HG02571 (cell line): ENCODE measurements at regions not wholly inside any gene's neighbourhood (a gene's known extent, or its start where the extent isn't known, plus 50 kb on each side); places are given as distances from the start of the nearest gene placed in this dataset.

Experiments used
- ATAC-seq: cut with Tn5 transposase; IDR thresholded peaks from one replicate; pipeline ENCODE4 v1.9.1; 2021; ENCODE audit warnings: mild to moderate bottlenecking, moderate library complexity; ENCODE audit not compliant: unreplicated experiment

DNA sequence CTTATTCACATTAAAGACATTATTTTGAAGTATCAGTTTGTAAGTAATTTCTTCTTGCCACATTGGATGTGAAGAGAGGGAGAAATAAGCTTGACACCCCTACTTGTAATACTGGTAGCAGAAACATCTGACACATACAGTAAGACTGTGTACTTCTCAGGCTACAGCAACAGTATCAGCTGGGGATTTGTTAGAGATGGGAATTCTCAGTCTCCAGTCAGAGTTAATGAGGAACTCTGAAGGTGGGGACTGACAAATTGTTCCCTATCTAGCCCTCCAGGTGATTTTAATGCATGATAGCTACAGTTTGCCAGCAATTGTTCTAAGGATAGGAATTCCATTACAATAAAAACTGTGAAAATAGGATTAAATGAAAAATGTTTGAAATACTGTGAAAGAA is 524.8 kb downstream of the PRR16 start:
- ATAC-seq = no peak

DNA sequence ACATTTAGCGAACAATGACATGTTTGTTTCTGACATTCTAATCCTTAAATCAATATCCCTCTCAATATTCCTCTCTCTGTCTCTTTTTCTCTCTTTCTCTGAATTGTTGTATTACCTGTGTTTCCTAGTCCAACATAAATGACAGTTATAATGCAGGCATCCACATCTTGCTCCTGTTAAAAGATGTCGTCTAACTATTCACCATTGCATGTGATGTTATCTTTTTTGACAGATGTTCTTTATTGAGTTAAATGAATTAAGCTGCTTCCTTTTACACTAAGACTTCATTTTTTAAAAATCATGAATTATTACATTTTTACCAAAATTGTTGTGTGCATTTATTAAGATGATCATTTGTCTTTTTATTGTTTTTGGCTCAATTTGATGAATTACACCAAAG is 527.5 kb downstream of the PRR16 start:
- no peak for ATAC-seq

DNA sequence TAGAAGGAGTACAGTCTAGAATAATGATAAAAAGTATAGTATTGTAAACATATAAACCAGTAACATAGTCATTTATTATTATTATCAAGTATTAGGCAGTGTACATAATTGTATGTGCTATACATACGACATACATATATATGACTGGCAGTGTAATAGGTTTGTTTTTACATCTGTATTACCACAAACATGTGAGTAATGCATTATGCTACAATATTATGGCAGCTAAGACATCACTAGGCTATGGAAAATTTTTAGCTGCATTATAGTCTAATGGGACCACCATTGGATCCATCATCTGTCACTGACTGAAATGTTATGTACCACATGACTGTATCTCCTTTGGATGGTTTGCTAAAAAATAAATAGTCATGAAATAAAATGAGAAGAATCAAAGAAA is 530.0 kb downstream of the PRR16 start:
- no peak for ATAC-seq

DNA sequence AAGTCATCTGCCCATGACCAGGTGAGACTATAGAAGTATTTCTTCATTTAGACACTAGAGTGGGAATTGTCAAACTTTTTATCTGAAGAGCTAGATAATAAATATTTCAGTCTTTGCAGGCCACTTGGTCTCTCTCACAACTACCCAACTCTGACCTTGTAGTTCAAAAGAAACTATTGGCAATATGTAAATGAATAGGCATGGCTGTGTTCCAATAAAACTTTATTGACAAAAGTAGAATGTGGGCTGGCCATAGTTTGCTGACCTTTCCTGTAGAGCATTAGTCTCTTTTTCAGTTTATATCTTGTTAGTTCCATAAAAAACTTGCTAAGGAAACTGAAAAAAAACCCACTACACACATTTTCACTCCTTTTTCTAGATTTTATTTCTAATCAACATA is 535.5 kb downstream of the PRR16 start:
- ATAC-seq = no peak

DNA sequence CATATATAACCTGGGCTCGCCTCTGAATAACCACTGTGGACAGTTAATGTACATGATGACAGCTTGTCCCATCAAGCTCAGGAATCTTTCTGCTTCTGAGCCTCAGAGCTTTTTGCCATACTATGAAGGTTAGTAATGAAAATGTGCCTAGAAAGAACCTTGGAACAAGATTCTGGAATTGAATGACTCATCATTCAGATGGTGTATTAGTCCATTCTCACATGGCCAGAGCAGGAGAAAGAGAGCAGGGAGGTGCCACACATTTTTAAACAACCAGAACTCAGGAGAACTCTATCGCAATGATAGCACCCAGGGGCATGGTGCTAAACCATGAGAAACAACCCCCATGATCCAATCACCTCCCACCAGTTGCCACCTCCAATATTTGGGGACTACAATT is 542.1 kb downstream of the PRR16 start:
- no peak for ATAC-seq

DNA sequence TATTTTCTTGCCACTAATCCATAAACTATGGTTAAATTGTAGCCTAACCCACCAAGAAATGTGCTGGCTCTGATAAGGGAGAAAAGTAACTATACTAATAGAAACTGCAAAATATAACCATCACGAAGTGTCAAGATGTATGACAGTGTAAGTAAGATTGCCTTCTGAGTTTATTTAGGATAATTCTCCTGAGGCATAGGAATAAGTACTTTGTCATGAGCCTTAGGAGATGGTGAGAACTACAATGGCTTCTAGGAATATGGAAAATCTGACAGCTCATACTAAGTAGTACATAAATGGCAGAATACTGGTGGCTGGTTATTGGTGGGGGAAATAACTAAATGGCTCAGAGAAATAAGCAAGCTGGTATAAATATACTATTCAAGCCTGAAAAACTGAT is 543.9 kb downstream of the PRR16 start:
- no peak for ATAC-seq

DNA sequence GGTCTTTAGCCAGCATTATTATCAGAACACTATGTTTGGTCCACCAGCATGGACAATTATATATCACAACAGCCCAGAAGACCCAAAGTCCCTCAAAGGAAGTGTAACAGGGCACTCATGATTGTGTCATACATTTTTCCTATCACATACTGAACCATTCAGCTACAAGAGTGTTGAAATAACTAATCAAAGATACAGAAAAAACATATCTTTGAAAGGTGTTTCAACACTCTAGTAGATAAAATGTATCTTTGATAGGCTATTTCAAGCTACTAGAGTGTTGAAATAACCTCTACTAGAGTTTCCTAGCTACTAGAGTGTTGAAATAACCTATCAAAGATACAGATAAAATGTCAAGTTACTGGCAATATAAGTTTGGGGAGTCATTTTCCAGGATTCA is 545.0 kb downstream of the PRR16 start:
- no peak for ATAC-seq

DNA sequence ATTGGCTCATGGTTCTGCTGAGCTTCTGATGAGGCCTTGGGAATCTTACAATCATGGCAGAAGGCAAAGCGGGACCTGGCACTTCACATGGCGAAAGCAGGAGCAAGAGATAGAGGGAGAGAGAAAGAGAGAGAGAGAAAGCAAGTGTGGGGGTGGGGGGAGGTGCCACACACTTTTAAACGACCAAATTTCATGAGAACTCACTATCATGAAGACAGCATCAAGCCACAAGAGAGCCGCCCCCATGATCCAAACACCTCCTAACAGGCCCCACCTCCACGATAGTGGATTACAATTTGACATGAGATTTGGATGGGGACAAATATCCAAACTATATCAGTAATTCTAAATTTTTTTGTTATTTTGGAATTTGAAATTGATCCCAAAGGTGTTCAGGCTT is 553.9 kb downstream of the PRR16 start:
- no peak for ATAC-seq

DNA sequence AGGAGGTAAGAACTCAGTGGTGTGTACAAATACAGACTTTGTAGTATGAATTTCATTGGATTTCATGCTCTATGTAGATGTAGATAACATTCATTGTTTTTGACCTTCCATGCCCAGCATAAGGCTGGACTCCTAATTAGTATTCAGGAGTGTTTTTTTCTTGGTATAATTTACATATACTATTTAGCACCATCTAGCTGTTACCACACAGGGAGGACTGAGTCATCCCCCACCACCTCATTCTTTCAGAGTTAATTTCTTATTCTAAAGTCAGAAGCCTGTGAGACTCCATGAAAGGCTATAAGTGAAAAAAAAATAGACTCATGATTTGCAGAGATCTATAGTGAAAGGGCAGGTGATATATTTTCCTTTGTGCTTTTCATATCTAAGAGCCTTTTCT is 555.0 kb downstream of the PRR16 start:
- ATAC-seq = no peak

DNA sequence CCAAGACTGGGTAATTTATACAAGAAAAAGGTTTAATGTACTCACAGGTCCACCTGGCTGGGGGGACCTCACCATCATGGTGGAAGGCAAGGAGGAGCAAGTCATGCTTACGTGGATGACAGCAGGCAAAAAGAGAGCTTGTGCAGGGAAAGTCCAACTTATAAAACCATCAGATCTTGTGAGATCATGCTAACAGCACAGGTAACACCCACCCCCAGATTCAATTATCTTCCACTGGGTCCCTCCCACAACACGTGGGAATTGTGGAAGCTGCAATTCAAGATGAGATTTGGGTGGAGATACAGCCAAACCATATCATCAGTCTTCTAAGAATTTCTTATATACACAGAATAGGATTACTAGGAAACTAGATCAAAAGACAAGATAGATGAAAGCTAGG is 555.6 kb downstream of the PRR16 start:
- ATAC-seq = no peak

DNA sequence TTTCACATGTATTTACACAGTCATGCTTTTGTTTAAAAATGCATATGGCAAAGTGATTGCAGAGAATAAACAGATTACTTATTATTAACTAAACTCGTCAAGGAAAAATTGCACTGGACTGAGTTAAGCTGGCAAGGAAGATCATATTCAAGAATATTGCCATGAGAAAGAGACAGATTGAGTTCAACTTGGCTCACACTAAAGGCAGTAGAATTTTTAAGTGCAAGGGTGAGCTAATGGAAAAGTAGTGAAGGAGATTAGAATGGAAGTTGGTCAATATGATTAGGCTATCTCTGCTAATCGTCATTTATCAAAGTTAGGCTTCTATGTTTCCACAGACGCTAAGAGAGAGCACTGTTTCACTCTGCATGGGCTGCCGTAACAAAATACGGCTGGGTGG is 557.6 kb downstream of the PRR16 start:
- ATAC-seq = no peak

DNA sequence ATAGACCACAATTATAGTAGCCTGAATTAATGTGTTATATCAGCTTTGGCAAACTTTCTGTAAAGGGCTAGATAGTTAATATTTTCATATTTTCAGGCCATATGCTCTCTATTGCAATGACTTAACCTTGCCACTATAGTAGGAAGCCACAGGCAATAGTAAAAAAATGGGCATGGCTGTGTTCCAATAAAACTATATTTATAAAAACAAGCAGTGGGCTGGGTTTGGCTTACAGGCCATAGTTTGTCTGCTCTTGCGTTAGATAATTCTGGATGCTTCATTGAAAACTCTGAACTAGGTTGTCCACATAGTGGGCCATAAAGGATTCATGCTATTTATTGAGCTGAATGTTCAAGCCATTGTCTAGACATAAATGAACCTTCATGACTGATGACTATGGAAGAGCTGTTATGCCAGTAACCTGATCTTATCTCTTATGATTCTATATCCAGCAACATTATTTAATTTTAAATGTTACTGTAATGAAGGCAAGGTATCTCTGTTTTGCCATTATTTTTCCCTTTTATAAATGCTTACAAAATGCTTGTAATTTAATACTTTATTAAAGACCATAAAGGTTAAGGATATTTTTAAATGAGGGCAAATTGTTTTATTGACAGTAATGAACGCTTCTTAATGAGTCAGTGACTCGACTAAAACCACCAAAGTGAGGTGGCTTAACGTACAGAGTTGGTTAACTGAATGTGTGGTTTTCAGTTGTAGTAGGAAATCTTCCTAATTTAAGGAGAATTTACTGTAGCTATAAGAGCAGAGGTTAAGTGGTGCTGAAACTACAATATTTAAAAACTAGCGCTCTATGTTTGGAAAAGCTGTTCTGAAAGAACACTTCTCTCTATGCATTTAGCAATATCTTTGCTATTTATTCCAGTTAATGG is 560.6 kb downstream of the PRR16 start:
- ATAC-seq = no peak

DNA sequence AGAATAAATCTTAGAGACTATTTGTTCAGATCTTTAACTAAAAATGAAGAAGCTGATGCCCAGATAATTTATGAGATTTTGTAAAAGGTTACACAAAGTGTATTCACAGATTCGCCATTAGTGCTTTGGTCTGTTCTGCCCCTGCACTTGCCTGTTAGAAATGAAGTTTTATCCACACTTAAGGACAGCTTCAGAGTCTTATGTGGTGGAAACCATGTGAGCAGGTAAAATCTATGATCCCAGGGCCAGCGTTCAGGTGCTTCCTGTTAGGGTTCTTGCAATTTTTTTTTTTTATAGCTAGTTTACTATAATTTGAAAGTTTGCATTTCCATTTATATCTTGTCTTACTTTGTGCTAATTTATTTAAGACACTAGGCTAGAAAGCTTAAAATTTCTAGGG is 561.6 kb downstream of the PRR16 start:
- no peak for ATAC-seq

DNA sequence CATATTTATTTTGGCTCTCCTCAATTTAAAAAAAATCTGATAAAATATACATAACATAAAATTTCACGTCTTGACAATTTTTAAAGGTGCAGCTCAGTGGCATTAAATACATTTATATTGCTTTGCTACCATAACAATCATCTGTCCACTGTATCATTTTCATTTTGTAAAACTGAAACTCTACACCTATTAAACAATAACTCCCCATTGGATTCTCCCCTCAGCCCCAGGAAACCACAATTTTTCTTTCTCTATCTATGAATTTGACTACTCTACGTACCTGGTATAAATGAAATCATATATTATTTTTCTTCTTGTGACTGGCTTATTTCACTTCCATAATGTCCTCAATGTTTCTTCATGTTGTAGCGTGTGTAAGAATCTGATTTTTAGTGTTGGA is 563.5 kb downstream of the PRR16 start:
- no peak for ATAC-seq

DNA sequence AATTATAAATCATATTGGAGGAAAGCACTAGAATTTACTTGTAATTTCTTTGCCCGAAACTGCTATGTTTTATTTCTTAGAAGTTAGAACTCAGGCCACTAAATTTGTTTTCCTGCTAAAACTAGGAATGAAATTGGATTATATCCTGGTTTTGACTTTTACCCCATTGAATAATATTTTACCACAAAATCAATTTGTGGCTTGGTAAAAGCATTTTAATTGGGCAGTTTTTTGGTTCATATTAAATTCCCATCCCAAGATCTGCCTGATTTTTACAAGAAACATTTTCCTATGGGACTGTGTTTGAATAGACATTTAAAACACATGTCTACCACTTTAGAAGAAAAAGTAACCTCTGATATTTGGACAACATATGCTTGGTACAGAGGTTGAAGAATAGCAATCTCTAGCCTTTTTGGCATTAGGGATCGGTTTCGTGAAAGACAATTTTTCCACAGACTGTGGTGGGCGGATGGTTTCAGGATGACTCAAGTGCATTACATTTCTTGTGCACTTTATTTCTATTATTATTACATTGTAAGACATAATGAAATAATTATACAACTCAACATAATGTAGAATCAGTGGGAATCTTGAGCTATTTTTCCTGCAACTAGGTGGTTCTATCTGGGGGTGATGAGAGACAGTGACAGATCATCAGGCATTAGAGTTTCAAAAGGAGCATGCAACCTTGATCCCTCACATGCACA is 565.6 kb downstream of the PRR16 start:
- ATAC-seq = no peak

DNA sequence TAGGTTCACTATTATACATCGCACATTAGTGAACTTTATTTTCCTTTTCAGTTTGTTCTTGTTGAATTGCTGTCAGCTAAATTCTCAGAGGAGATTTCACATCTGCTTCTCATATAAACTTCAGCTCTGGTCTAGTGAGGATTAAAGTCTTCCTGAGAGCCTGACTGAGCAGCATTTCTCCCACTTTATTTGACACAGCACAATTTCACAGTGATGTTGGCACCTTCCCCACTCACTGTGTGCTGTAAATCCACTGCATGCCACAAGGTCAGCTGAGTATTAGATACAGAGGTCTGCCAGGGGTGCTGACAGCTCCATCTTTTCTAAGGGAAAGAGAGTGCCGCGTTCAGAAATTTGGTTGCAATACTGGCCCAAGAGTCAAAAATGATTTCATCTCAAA is 567.4 kb downstream of the PRR16 start:
- no peak for ATAC-seq

DNA sequence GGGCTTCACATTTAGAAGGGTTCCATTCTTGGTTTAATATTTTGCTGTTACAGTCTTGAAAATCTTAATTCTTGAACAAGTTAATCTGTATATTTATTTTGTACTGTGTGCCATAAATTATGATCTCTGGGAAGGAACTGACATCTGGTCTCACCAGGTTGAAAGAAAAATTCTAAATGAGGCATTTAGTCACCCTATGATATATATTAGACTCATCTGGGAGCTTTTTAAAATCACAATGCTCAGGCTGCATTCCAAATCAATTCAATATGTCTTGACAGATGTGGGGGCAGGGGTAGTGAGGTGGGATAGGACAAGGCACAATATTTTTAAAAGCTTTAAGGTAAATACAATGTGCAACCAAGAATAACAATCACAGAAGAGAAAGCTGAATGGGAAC is 569.2 kb downstream of the PRR16 start:
- no peak for ATAC-seq

DNA sequence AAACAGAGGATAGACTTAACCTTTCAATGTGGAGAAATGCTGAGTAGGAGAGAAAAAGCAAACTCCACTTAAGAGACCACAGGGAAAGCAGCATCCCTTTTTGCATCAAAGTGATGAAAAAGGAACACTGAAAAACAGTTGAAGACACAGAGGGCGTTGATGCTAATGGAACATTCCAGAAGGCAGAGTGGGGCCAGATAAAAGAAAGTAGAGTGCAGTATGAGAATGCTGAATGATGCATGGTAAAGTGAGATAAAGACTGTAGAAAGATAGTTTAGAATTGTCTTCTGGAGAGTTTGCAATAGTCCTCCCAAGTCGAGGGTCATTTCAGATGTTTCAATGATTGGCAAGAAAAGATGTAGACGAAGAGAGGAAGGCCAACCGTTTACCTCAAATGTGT is 574.3 kb downstream of the PRR16 start:
- ATAC-seq = no peak

DNA sequence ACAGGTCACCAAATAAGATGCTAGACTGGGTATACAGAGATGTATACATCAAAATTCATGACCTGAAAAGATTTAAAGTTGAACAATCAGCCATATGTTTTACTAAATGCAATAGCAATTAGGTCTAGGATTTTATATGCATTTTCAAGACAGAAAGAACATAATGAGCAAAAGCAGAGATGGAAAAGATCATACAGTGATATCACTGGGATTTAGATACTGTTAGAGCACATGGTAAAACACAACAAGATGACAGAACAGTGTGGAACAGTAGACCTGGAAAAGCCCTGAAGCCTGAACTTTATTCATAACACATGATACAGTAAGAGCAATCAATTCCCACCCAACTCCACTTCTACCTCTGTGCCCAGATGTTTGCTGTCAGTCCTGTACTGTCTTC is 585.9 kb downstream of the PRR16 start:
- ATAC-seq = no peak

DNA sequence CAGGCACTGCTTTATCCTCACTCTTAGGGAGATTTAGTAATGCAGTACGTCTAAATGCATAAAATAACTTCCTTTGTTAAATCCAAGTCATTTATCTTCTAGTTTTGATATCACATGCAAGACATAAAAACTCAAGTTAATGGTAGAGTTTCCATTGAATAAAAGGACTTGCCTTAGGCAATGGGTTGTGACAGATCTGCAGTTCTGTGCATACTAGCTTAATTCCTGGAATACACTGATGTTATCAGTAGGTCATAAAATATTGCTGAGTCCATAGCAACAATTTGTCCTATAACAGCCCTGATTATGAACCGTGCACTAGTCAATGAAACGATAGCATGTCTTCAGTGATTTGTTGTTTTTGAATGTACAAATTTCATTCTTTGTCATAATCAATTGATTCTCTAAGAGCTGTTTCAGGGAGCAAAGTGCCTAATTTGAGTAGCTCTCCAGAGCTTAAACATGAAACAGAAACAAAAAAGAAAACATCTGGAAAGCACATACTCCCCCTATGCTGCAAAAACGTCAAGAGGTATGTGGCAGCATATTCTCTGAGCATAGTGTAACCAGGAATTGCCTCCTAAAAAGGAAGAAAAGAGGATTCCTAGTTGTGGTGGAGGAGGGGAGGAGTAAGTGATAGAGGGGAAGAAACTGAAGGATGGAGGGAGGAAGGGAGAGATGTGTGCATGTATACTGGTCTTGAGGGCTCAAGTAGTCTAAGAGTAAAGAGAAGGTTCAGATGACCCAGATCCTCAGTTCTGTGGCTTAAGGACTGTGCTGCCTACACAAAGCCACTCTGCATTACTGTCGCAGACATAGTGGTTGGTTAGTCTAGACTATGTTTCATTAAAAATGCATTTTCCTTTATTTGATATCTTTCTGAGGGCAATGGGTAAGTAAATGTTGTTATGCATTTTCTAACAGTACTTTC is 589.2 kb downstream of the PRR16 start:
- no peak for ATAC-seq

DNA sequence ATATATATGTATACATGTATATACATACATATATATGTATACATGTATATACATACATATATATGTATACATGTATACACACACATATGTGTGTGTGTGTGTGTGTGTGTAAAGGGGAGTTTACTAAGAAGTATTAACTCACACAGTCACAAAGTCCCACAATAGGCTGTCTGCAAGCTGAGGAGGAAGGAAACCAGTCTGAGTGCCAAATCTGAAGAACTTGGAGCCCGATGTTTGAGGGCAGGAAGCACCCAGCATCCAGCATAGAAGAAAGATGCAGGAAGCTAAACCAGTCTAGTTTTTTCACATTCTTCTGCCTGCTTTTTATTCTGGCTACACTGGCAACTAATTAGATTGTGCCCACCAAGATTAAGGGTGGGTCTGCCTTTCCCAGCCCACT is 591.5 kb downstream of the PRR16 start:
- no peak for ATAC-seq
